Ascending aorta (tissue), 2 donors: ENCODE measurements at regions not wholly inside any gene's neighbourhood (a gene's known extent, or its start where the extent isn't known, plus 50 kb on each side); places are given as distances from the start of the nearest gene placed in this dataset.
"Not testable (repeated sequence)": the region's sequence is repeated elsewhere in the genome, so short reads cannot be mapped to it uniquely, and the experiment has no call there.

Experiments used
- DNase-seq, 2 donors: peaks; one replicate each; pipeline ENCODE4 v3.0.0-alpha.2; 2019; ENCODE audit warnings: low spot score in 2 of 2
- H3K27ac ChIP-seq, 2 donors: fragments of 200-600 bp; sonication (generic); one replicate each; pipeline ENCODE4 v1.5.1; 2016 to 2017; ENCODE audit warnings: mild to moderate bottlenecking in 1 of 2
- H3K27me3 ChIP-seq: fragments of 200-600 bp; sonication (generic); one replicate; pipeline ENCODE4 v1.5.1; 2017
- H3K36me3 ChIP-seq, 2 donors: fragments of 200-600 bp; sonication (generic); one replicate each; pipeline ENCODE4 v1.5.1; 2016
- H3K4me1 ChIP-seq, 2 donors: fragments of 200-600 bp; sonication (generic); one replicate each; pipeline ENCODE4 v1.5.1; 2016 to 2017; ENCODE audit warnings: mild to moderate bottlenecking in 1 of 2
- H3K4me3 ChIP-seq, 2 donors: fragments of 200-600 bp; sonication (generic); one replicate each; pipeline ENCODE4 v1.5.1; 2016 to 2017; ENCODE audit warnings: mild to moderate bottlenecking in 1 of 2
- H3K9me3 ChIP-seq, 2 donors: fragments of 200-600 bp; sonication (generic); one replicate each; pipeline ENCODE4 v1.5.1; 2016
- intact Hi-C: fragments of 100-400 bp; cut with DNase I; formaldehyde crosslinking; loops from one replicate; pipeline ENCODE4 v1.15.1; 2023
- TF ChIP-seq, protein P1 (sequence below), 3 experiments: fragments of 200-600 bp in 2 of 3; fragments of 450-650 bp in 1 of 3; sonication (generic) in 2 of 3; IDR thresholded peaks; one replicate each; pipeline ENCODE4 v1.5.1; 2016 to 2019; ENCODE audit warnings: antibody characterized with exemption in 3 of 3, mild to moderate bottlenecking in 1 of 3, moderate library complexity in 1 of 3

DNA sequence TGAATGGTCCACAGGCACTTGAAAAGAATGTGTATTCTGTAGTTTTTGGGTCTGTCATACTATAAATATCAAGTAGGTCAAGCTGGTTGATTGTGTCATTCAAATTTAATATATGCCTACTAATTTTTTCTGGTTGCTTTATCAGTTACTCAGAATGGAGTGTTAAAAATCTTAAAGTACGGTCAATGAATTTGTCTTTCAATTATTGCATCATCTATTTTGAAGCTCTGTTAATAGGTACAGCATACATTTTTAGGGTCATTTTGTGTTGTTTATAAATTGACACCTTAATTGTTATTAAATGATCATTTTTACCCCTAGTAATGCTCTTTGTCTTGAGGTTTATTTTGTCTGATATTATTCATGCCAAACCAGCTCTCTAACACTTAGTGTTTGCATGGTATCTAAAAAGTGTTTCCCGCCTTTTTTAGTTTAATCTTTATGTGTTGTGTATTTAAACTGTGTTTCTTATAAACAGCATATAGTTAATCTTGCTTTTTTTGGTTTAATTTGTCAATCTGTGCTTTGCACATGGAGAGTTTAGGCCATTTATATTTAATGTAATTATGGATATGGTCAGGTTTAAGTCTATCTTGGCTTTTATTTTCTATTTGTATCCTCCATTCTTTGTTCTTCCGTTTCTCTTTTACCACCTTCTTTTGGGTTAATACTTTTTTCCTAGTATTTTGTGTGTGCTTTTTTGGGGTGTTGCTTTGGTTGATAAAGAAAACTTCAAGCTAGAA lies 204.9 kb upstream of the EEF2KMT start:
- Histone ChIP-seq H3K36me3 (no peaks in the 10 kb centered on the region), H3K27me3 (no peaks in the 10 kb centered on the region), H3K4me1 (no peaks in the 10 kb centered on the region), H3K4me3 (no peak overlapping the region), H3K27ac (no peak overlapping the region), H3K9me3 (peaks cover 0 to 15% of the 10 kb centered on the region in 2 donors)
- no peak for DNase-seq
- TF ChIP-seq, protein P1, sequence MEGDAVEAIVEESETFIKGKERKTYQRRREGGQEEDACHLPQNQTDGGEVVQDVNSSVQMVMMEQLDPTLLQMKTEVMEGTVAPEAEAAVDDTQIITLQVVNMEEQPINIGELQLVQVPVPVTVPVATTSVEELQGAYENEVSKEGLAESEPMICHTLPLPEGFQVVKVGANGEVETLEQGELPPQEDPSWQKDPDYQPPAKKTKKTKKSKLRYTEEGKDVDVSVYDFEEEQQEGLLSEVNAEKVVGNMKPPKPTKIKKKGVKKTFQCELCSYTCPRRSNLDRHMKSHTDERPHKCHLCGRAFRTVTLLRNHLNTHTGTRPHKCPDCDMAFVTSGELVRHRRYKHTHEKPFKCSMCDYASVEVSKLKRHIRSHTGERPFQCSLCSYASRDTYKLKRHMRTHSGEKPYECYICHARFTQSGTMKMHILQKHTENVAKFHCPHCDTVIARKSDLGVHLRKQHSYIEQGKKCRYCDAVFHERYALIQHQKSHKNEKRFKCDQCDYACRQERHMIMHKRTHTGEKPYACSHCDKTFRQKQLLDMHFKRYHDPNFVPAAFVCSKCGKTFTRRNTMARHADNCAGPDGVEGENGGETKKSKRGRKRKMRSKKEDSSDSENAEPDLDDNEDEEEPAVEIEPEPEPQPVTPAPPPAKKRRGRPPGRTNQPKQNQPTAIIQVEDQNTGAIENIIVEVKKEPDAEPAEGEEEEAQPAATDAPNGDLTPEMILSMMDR (IDR thresholded peaks at IDR 0.05) = no peak
- intact Hi-C loops = no loop called here

DNA sequence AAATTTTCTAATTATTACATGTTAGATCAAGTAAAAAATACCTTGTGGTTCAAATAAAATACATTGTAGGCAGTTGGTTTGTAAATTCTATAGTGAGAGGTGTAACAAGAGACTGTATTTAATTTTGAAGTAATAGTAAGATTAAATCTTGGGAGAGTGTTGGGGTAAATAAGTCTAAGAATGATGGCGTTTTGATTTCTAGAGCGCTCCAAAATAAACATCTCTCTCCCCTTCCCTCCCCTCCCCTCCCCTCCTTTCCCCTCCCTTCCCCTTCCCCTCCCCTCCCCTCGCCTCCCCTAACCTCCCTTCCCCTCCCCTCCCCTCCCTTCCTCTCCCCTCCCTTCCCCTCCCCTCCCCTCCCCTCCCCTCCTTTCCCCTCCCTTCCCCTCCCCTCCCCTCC lies 200.6 kb upstream of the EEF2KMT start:
- Histone ChIP-seq H3K27me3 (no peaks in the 10 kb centered on the region), H3K9me3 (peaks cover 0 to 13% of the 10 kb centered on the region in 2 donors), H3K4me1 (no peaks in the 10 kb centered on the region), H3K36me3 (no peaks in the 10 kb centered on the region), H3K27ac (no peak overlapping the region), H3K4me3 (no peak overlapping the region)
- intact Hi-C loops = no loop called here
- DNase-seq = no peak
- TF ChIP-seq, protein P1 (IDR thresholded peaks at IDR 0.05) = no peak

DNA sequence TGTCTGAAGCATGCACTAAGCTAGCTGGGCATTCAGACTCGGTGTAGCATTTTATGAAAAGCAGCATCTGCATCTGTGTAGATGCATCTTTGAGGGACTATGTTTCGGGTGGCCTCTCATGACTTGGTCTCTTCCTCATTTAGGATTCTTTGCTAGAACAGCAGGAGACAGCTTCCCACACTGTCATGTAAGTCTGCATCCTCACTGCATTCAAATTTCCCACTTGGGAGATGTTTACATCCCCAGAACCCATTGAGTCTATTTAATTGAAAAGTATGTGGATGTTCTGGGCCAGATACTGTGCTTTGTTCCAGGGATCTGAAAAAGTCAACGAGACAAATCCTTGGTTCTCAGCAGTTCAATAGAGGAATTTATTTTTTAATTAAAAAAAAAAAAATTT lies 198.6 kb upstream of the EEF2KMT start:
- TF ChIP-seq, protein P1 (IDR thresholded peaks at IDR 0.05) = no peak
- no peaks in the 10 kb centered on the region for H3K27me3 ChIP-seq
- H3K4me3 ChIP-seq = no peak overlapping the region
- no peaks in the 10 kb centered on the region for H3K9me3 ChIP-seq
- no peak overlapping the region for H3K27ac ChIP-seq
- DNase-seq = no peak
- no peaks in the 10 kb centered on the region for H3K36me3 ChIP-seq
- intact Hi-C loops = no loop called here
- H3K4me1 ChIP-seq = no peaks in the 10 kb centered on the region

DNA sequence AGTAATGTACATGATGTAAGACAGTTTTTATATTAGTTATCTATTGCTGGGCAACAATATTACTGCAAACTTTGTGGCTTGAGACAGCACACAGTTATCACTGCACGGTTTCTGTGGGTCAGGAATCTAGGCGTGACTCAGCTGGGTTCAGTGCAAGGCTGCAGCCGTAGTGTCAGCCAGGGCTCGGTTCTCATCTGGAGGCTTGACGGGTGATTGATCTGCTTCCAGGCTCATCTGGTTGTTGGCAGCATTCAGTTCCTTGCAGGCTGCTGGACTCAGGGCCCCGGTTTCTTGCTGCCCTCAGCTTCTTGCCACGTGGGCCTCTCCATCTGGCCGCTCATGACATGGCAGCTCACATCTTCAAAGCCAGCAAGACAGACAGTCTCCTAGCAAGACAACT lies 197.7 kb upstream of the EEF2KMT start:
- H3K9me3 ChIP-seq, H3K4me1 ChIP-seq, H3K4me3 ChIP-seq, intact Hi-C loops, H3K27ac ChIP-seq, H3K27me3 ChIP-seq, DNase-seq, H3K36me3 ChIP-seq: not testable (repeated sequence)

DNA sequence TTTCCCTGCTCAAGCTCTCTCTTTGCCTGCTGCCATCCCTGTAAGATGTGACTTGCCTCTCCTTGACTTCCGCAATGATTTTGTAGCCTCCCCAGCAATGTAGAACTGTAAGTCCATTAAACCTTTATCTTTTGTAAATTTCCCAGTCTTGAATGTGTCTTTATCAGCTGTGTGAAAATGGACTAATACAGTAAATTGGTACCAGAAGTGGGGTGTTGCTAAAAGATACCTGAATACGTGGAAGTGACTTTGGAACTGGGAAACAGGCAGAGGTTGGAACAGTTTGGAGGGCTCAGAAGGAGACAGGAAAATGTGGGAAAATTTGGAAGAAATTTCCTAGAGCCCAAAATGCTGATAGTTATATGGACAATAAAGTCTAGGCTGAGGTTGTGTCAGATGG lies 184.6 kb upstream of the EEF2KMT start:
- intact Hi-C loops = not testable (repeated sequence)

DNA sequence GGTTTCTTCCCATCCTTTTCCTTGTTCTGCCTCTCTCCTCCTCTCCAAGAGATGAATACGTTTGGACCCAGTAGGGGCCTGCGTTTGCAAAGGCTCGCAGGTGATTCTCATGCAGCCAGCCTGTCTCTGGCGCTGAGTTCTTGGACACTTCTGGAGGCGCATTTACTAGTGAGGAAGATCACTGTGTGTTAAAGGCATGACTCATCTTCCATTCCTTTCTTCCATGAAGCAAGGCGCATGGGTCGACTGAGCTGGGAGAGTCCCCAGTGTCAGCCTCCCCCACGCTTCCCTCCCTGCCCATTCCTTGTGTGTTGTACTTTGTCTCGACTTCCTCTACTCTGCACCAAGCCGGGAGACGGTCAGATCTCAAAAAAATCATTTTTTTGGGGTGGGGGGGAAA lies 159.9 kb upstream of the EEF2KMT start:
- Histone ChIP-seq H3K27ac (no peak overlapping the region), H3K27me3 (no peaks in the 10 kb centered on the region), H3K4me1 (no peaks in the 10 kb centered on the region), H3K36me3 (no peaks in the 10 kb centered on the region), H3K4me3 (no peak overlapping the region), H3K9me3 (no peaks in the 10 kb centered on the region)
- TF ChIP-seq, protein P1 (IDR thresholded peaks at IDR 0.05) = no peak
- DNase-seq = no peak
- intact Hi-C loops = no loop called here

More for the DNA sequence above, 184.6 kb upstream of the EEF2KMT start:
- H3K36me3 ChIP-seq, H3K4me1 ChIP-seq, DNase-seq, H3K4me3 ChIP-seq, H3K27me3 ChIP-seq, H3K27ac ChIP-seq: not testable (repeated sequence)
- H3K9me3 ChIP-seq = peaks cover 10 to 15% of the 10 kb centered on the region in 2 donors

DNA sequence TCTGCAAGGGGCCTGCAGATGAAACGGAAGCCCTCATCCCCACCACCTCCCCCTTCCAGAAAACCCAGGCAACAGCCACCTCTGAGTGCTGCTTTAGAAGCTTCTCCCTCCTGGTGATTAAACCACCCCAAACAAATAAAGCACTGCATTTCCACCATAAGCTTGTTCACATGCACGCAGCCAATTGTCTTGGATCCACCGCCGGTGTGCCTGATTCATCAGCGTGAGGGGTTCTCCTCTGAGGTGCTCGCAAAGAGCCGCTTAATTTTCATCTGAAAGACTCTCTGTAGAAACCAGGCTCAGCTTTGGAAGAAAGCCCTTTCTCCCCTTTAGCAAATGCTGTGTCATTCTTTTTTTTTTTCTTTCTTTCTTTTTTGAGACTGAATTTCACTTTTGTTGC lies 155.2 kb upstream of the EEF2KMT start:
- no peaks in the 10 kb centered on the region for H3K27me3 ChIP-seq
- TF ChIP-seq, protein P1 (IDR thresholded peaks at IDR 0.05) = no peak
- intact Hi-C loops = no loop called here
- no peaks in the 10 kb centered on the region for H3K36me3 ChIP-seq
- no peak overlapping the region for H3K27ac ChIP-seq
- DNase-seq = no peak
- H3K4me3 ChIP-seq = no peak overlapping the region
- no peaks in the 10 kb centered on the region for H3K9me3 ChIP-seq
- no peaks in the 10 kb centered on the region for H3K4me1 ChIP-seq

DNA sequence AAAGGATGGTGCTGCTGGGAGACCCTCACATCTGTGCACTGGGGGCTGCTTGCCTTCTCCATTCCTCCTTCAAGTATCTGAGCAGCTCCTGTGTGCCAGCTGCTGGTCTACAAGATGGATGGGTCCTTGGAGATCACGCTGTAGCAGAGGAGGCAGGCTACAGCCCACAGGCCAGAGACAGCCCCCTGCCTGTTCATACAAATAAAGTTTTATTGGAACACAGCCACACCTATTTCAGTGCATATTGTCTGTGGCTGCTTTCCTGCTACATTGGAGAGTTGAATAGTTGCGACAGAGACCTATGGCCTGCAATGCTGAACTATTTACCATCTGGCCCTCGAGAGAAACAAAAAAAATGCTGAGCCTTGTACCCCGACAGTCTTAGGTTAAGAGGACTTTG lies 149.8 kb upstream of the EEF2KMT start:
- H3K27me3 ChIP-seq, H3K4me1 ChIP-seq, H3K9me3 ChIP-seq, intact Hi-C loops, DNase-seq, H3K4me3 ChIP-seq, H3K27ac ChIP-seq, H3K36me3 ChIP-seq: not testable (repeated sequence)

DNA sequence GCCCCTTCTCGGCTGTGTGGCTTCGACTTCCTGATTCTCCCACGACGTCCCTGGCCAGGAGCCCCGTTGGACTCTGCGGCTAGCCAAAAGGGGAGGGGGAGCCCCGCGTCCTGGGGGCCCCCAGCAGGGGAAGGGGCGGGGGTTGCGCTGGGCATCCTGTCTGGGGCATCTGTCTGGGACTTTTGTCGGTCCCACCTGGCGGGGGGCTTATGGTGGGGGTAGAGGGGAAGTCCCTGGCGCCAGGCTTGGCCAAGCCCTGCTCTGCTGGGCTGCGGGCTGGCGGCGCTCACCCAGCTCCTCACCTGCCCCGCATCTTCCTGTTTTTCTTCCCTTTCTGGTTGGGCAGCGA lies 142.7 kb upstream of the EEF2KMT start:
- intact Hi-C loops, H3K27me3 ChIP-seq, H3K9me3 ChIP-seq, H3K27ac ChIP-seq, H3K36me3 ChIP-seq, DNase-seq, H3K4me1 ChIP-seq: not testable (repeated sequence)
- peak overlapping the region in 1 of 2 donors; percentile 58 for H3K4me3 ChIP-seq
